Right forelimb (tissue), 1 donor: ENCODE measurements at regions not wholly inside any gene's neighbourhood (a gene's known extent, or its start where the extent isn't known, plus 50 kb on each side); places are given as distances from the start of the nearest gene placed in this dataset.
"Not testable (repeated sequence)": the region's sequence is repeated elsewhere in the genome, so short reads cannot be mapped to it uniquely, and the experiment has no call there.

Experiments used
- DNase-seq: peaks from one replicate; pipeline ENCODE4 v3.0.0-alpha.2; 2018

DNA sequence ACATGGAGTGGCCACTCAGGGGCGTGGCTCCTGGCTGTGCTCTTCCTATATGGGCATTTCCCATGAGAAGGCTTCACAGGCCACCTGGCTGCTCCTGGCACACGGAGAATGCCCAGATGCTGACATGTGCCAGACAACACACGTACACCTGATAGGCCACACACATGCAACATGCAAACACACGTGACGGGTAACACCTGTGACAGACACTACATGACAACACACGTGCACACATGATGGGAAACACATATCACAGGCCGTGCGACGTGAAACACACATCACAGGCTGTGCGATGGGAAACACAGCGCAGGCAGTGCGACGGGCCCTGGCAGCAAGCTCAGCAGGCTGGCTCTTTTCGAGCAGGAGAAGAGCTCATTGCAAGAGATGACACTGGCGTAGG is 94.3 kb upstream of the HMX1 start:
- not testable (repeated sequence) for DNase-seq

DNA sequence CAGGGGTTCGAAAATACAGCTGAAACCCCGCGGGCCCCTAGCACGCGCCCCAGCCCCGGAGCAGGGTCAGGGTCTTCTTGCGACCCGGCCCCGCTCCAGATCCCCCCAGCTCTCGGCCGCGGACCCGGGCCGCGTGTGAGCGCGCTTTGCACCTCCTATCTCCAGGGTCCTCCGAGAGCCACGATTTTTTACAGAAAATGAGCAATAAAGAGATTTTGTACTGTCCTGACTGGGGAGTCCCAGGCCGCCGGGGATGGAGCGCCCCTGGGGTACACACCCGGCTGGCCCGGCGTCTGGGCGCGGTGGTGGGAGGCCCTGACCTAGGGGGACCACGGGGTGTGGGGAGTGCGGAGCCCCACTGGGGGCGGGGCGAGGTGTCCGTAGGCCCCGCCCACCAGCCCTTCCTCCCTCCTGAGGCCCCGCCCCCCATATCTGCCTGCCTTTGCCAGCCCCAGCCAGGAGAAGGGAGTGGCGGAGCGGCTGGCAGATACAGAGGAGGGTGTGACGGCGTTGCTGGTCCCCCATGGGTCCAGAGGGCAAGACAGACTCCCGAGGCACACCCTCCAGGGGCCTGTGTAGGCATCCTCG is 92.7 kb upstream of the HMX1 start:
- DNase-seq = not testable (repeated sequence)

DNA sequence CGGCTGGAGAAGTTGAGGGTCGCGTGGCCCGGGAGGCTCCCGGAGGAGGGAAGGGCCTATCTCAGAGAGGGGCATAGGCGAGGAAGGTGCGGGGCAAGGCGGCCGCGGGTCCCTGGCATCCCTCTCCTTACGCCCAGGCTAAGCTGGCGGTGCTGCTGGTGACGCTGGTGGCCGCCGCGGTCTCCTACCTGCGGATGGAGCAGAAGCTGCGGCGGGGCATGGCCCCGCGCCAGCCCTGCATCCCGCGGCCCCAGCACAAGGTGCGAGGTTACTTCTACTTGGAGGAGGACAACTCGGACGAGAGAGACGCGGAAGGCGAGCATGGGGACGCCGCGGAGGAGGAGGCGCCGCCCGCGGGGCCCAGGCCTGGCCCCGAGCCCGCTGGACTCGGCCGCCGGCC is 91.9 kb upstream of the HMX1 start:
- not testable (repeated sequence) for DNase-seq

DNA sequence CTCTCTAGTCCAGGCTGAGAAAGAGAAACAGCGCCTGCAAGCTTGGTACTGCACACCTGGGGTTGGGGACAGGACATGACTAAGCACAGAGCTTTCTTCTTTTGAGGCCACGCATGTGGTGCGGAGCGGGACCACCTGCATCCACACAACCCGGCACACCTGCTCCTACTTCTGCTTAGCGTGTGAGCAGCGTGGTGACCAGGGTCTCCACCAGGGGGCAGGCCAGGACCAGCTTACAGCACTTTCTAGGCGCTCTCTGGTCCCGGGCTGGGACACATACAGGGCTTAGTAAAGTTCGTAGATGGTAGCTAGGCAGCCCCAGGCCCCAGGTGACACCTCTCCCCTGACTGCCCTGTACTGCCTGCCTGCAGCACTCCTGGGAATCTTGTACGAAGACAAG is 89.7 kb upstream of the HMX1 start:
- DNase-seq = peak; percentile 63

DNA sequence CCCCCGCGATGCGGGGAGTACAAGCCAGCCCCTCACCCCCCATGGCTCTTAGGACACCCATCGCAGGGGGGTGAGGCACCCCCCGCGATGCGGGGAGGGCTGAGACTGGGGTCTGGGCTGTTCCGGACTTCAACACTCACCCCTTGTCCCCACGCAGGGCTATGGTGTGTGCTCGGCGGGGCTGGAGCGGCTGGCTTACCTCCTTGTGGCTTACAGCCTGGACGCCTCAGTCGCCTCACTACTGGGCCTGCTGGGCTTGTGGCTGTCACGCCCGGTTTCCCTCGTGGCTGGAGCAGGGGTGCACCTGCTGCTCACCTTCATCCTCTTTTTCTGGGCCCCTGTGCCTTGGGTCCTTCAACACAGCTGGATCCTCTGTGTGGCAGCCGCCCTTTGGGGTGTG is 87.8 kb upstream of the HMX1 start:
- not testable (repeated sequence) for DNase-seq

DNA sequence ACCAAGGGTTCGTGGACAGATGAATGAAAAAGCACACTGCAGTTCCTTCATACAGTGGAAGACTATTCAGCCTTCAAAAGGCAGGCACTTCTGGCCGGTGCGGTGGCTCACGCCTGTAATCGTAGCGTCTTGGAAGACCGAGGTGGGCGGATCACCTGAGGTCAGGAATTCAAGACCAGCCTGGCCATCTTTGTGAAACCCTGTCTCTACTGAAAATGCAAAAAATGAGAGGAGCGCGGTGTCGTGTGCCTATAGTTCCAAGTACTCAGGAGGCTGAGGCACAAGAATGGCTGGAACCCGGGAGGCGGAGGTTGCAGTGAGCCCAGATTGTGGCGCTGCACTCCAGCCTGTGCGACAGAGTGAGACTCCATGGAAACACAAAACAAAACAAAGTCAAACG is 82.4 kb upstream of the HMX1 start:
- not testable (repeated sequence) for DNase-seq

DNA sequence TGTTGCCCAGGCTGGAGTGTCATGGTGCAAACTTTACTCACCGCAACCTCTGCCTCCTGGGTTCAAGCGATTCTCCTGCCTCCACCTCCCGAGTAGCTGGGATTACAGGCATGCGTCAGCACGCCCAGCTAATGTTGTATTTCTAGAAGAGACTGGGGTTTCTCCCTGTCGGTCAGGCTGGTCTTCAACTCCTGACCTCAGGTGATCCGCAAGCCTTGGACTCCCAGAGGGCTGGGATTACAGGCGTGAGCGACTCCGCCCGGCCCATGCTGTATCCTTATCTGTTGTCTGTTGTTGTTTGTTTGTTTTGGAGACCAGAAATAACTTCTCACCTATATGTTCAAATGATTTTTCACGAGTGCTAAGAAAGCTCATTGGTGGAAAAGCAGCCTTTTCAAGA is 81.2 kb upstream of the HMX1 start:
- not testable (repeated sequence) for DNase-seq

DNA sequence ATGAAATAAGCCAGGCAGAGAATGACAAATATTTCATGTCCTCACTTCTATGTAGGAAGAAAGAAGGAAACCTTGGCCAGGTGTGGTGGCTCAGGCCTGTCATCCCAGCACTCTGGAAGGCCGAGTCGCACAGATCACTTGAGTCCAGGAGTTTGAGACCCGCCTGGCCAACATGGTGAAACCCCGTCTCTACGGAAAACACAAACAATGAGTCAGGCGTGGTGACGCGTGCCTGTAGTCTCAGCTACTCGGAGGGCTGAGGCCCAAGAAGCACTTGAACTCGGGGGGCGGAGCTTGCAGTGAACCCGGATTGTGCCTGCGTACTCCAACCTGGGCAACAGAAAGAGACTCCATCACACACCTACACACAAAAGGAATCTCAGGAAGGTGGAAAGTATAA is 80.5 kb upstream of the HMX1 start:
- not testable (repeated sequence) for DNase-seq

DNA sequence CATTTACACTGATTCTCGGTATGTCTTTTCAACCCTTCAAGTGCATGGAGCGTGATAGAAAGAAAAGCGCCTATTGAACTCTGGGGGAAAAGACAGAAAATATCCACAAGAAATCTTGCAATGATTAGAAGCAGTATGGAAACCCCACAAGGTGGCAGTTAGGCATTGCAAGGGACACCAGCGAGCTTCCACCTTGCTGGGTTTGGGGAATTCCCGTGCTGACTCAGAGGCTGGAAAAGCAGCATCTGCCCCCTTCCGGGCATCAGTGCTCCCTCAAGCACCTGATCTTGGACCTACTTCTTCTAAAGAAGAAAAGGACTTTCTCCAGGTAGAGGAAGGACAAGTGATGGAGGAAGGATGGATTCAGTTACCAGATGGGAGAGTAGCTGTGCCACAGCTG is 73.9 kb upstream of the HMX1 start:
- DNase-seq = not testable (repeated sequence)

DNA sequence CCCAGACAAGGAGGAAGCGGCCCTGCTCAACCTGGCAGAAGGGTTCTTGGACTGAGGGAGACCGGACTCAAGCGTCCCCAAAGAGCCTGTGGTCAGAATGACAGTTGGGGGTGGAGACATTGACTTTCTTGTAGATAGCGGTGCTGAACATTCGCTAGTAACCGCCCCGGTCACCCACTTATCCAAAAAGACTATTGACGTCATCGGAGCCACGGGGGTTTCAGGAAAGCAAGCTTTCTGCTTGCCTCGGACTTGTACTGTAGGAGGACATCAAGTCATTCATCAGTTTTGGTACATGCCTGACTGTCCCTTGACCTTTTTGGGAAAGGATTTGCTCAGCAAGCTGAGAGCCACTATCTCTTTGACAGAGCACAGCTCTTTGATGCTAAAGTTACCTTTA is 71.7 kb upstream of the HMX1 start:
- DNase-seq = not testable (repeated sequence)

DNA sequence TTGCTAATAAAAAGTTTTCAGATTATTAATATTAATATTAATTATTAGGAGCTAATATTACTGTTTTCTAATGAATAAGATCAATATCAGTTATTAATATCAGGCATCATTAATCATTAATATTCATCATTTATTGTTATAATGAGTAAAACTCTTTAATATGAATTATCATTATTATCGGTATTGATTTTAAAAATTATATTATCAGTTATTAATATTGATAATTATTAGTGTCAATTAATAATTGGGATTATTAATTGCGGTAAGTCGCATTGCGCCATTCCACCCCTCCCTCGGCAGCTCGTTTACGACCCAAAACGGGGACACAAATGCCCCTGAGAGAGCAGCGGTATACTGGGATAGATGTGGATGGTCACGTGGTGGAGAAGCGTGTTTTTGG is 70.4 kb upstream of the HMX1 start:
- not testable (repeated sequence) for DNase-seq

DNA sequence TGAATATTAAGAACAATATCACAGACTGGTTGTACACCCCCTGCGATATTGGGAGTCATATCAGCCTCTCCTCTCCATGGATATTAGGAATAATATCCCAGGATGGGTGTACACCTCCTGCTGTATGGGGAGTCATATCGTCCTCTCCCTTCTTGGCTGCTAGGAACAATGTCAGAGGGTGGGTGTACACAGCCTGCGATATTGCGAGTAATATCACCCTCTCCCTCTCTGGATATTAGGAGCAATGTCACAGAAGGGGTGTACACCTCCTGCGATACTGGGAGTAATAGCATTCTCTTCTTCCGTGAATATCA is 69.8 kb upstream of the HMX1 start:
- DNase-seq = not testable (repeated sequence)

DNA sequence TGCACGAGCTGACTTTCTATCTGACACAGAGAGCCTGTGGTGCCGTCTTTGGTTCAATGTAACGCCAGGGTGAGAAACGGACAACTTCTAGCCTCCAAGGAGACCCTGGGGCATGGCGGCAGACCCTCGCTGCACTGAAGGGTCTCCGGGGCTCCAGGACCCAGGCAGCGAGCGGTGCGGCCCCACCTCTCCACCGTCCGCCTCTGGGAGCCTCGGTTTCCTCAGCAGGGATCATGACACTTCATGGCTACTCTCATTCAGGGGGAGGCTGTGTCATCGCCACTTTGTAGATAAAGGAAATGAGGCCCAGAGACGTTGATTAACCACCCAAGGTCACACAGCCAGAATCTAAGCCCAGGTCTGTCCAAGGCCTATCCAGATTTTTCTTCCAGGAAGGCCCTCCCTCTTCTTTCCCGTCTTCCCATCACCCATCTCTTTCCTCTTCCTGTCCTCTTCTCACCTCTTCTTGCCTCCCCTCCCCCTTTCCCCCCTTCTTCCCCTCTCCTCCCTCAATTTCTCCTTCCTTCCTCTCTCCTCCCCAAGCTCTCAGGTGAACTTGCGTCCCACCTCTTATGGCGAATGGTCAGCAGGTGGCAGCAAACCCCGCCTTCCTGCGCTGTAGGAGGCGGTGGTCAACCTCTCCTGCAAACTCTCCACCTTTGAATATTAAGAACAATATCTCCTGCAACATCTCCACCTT is 69.3 kb upstream of the HMX1 start:
- DNase-seq = no peak

DNA sequence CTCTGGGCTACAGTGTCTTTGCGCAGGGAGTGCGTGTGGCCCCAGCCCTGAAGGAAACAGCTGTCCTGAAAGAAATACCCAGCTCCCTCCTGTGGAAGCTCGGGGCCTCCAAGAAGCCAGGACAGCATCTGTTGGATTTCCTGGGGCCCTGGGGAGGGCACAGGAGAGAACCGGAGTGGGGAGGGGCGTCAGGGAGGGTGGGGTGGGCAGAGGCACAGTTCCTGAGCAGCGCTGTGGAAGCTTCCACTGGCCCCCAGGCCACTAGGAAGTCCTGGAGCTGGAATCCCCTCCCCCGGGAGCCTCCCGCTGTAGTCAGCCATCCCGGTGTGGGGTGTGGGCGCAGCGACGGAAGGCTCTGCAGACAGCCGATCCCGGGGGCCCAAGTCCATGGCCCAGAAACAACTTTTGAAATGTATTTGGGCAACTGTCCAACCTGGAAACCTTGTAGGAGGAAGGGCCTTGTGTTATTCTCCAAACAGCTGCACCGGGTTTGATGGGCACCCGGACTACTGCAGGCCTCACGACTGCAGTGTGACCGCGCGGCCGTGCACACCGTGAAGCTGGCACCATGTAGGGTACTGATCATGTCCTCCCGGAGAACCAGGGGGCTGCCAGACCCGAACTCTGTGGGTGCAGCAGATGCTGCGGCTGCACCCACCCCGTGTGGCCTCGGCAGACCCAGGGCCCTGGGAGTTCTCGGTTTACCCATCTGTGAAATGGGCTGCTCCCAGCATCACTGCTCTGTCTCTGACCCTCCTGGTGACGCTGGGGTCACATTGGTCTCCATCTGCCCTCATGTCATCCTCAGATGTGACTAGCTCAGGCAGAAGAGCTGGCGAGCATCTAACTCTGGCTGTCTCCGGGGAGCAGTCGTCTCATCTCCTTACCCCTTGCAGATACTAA is 68.5 kb upstream of the HMX1 start:
- no peak for DNase-seq

DNA sequence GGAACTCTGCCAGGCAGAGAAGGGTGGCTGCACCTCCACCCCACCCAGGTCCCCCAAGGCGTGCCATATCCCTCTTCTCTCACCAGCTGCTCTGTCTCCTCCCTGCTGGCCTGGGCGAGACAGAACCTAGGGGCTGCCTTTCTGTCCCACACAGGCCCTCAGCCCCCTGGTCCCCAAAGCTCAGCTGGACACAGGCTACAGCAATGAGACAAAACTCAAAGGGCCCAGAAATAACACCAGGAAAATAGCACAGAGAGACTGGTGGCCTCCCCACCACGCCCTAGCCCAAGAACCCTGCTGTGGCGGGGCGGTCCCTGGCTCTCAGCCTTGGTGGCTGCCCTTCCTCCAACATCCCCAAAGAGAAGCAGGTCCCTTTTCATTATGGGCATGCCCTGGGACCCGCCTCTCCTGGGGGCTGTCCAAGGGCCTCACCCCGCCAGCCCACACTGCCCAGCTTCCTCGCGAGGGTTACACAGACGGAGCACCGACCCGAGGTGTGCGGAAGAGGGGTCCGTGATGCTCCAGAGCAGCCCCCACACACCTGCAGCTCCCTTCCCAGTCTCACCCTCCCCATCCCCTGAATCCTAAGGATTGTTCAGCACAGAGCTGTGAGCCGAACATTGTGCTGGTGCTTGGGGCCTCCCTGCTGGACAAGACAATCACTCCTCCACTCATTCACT is 67.7 kb upstream of the HMX1 start:
- no peak for DNase-seq

DNA sequence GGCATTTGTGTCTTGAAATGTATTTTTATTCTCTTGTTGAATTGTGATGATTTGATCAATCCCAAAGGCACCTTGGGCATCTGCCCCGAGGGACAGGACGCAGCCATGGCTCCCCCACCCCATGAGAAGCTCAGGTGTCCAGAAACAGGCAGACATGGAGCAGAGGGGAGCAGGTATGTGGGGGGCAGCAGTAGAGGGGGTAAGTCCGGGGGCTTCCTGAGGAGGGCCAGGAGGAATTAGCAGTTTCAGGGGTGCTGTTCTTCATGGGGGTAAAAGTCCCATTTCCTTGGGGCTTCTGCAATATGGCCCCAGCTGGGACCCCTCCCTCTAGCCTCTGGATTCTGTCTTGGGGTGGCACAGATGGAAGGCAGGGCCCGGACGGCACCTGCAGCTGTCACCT is 67.0 kb upstream of the HMX1 start:
- DNase-seq = no peak

DNA sequence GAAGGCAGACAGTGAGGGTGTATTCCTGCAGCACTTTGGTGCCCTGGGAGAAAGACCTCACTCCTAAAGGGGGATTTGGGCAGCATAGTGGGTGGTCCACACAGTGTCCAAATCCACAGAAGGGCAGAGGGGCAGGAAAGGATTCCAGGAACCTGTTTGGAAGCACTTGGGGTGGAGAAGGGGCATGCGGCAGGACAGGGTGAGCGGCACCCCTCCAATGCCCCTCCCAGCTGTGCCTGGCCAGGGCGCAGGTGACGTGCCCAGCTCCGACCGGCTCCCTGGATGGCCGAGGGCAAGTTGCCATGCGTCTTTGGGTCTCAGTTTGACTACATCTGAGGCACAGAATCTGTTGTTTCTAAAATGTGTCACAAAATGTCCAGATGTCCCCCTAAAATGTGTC is 66.5 kb upstream of the HMX1 start:
- no peak for DNase-seq

DNA sequence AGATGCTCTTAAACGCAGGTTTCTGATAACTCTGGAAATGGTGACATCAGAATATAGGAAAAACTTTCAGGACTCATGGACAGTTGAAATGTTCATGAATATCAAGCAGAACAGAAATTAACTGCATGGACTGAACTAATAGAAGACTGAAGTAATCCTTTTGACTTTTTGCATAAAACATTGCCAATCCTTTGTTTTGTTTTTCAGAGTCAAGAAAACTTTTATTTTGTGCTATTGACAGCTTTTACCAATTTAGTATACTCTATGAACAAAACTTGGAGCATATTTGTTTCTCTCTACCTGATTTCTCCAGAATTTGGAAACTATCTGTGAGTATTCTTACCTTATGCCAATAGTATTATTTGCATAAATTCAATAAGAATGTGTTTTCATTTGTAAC is 61.2 kb upstream of the HMX1 start:
- no peak for DNase-seq

DNA sequence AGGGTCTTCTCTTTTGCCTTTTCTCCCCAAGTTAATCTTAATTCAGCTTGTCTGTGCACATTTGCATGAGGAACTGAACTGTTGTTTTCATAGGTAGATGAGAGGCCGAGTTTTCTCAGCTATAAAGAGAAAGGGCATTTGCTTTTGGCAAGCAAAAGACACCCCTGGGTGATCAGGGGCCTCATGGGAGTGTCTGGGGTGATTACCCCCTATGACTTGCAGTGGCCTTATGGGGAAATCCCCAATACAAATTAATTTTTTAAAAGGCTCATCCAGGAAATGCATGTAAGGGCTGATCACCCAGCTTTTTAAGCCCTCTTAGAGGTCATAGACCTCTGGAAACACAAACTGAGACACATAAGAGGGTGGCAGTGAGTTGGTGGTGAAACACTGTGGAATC is 56.4 kb upstream of the HMX1 start:
- DNase-seq = no peak

DNA sequence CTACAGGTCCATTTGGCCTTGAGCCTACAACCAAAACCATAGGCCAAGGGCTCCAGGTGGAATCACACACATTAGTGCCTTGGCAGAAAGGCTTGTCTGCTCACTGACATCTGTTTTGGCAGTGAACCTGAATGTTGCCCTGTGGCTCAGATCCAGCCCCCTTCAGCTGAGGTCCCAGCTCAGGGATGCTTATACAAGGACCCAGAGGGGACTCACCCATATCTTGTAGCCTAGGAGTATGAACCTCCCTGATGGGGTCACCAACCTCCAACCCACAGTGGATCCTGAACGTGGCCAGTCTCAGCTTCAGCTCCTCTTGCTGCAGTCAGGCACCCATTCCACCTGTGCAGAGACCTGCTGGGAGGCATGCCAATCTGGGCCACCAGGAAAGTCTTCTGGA is 50.8 kb upstream of the HMX1 start:
- no peak for DNase-seq

DNA sequence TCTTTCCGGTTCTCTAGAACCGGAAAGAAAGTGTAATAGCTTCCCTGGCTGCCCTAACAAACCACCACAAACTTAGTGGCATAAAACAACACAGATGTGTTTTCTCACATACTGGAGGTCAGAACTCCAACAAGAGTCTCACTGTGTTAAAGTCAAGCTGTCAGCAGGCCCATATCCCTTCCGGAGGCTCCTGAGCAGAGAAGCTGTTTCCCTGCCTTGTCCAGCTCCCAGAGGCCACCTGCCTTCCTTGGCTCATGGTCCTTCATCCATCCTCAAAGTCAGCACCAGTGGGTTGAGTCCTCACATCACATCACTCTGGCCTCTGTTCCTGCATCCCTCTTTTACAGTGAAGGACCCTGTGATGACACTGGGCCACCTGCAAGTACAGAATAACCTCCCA is 49.8 kb upstream of the HMX1 start:
- DNase-seq = peak; percentile 15
